SW 1271 (cell line): ENCODE measurements at regions not wholly inside any gene's neighbourhood (a gene's known extent, or its start where the extent isn't known, plus 50 kb on each side); places are given as distances from the start of the nearest gene placed in this dataset.

Experiments used
- DNase-seq, 2 experiments: peaks; one replicate each; lab custom pipeline; 2025; lab: John Stamatoyannopoulos, UW

DNA sequence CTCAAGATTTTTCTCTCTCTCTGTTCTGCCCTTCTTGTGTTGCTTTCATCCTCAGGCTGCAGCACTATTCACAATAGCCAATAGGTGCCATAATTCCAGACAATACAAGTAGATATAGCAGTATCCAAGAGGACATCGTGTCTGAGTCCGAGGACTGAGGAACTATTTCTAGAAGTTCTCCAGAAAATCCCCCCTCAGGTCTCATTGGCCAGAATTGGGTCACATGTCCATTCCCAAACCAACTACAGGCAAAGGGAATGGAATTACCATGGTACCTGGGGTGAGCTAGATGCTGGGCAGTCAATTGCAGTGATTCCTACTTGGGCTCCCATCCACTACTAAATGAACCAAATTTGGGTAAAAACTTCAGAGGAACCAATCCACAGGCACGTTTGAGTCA lies 301.9 kb upstream of the RASGEF1B start:
- DNase-seq: no peak

GRCh38 chr4:81771721-81772120 lies 300.0 kb upstream of the RASGEF1B start:
- DNase-seq: no peak

- DNase-seq: no peak
Observed at GRCh38 chr4:81769244-81769643, 297.5 kb upstream of the RASGEF1B start.

DNA sequence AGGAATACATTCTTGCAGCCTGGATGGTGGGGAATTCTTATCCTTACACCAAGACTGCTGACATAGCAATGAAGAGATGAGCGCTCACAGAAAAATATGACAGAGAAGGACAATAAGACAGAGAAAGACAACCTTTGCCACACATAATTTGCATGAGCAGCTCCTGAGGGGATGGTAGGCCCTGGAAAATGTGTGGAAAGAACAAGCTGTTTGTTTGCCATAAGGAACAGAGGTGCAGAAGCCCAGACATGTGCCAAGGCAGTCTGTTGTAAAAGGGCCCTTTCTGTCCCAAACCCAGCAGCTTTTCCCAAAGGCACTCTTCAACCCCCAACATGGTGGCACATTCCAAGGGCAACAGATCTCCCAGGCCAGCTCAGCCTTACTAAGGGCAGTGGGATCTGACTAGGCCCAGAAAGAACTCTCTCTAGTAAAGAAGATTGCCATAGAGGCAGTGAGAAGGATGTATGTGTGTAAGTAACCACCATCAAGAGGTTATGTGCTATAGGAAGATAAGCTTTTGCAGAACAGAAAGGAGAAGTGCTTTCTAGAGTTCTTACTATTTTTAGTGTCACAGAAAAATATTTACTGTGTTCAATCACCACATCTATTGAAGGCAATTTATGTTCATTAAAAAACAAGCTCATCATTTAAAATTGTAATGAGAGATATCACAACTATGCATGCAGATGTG lies 287.0 kb upstream of the RASGEF1B start:
- no peak for DNase-seq

DNA sequence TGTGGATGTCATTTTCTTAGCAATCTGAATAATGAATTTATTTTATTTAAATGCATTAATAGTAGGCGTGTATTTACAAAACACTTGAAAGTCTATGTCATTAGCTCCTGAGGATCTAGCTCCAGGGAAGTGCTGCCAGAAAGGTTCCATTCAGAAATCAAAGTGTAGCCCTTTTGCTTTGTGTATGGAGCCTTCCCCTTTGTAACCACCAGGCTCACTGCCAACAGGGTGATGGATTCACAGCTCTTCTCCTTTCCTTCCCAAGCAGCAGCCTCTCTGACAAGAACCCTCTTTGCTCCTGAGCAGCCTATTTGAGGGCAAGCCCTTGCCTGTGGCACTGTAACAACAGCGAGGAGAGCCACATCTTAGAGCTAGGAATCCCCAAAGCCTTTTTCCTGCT lies 286.0 kb upstream of the RASGEF1B start:
- no peak for DNase-seq

DNA sequence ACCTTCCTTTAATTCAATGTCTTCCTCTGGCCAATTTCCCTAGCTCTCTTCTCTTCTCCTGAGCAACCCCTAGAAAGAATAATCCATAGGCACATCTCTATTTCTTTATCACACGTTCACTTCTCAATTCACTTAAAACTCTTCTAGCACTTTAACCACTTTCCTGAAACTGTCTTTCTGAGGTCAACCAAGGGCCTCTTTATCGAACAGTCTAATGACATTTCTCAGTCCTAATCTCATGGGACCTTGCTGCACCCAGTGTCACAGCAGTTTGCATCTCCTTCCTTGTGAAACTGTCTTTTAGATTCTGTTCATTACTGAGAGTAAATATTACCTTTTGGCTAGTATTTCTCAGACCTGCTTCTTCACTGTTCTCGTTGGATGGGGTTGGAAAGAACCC lies 285.3 kb upstream of the RASGEF1B start:
- no peak for DNase-seq

DNA sequence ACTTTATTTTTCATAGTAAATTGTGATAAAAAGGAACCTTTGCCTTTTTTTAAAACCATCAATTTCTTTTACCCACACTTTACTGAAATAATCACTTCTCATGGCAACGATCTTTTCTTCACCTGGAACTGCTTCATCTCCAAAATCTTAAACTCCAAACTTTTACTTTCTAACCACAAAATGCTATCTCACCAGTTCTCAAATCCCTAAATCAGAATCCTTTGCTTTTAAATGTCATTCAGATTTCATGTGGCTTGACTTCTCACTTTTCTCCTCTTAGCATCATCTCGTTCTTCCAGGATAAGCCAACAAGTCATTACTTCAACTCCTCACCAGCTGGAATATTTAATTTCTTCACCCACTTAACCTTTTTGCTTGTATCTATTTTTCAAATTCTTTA lies 284.3 kb upstream of the RASGEF1B start:
- no peak for DNase-seq

- no peak for DNase-seq
Observed at GRCh38 chr4:81754169-81754568, 282.5 kb upstream of the RASGEF1B start.

DNA sequence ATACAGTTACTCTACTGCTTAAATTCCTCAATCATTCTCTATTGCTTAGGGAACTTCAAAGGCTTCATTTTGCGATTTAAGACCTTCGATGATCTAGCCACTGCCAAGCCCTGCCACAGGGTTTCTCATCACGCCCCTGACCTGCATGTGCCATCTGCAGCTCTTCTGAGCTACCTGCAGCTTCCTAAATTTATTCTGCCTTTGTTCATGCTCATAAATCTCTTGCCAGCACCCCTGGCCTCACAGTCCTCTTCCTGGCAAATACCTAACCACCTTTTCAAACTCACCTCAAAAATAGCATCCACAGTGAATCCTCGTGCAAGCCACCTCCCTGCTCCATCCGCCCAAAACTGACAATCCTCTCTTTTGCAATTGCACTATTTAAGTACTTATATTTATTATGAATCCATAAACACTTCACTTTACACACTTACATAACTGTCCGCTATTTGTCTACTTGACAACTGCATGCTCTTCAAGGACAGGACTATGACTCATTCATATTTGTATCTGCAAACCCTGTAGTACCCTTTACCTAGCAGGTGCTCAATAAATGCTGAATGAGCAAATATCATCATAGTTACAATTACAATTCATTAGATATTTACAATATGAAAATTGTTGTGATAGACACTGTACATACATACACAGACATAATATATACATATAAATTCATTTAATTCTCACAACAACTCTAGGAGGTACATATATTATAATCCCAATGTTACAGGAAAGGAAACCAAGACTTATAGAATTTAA lies 280.0 kb upstream of the RASGEF1B start:
- DNase-seq: no peak

GRCh38 chr4:81747242-81747930 lies 275.7 kb upstream of the RASGEF1B start:
- no peak for DNase-seq

- no peak for DNase-seq
Observed at GRCh38 chr4:81746773-81747172, 275.1 kb upstream of the RASGEF1B start.

DNA sequence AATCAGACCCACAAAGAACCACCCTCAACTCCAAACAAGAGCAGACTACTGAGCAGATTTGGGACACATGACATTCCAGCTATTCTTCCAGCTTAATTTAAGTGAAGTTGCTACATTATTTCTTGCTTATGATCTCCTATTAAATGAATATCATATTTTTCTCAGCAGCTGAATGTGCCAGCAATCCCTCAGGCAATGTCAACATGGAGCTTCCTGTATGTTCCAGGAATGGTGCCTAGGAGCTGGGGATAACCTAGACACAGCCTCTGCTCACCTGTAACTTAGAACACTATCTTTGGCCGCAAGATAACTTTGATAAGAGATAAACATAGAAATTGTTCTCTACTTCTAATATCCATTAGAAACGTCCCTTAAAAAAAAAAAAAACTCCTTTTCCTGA lies 274.4 kb upstream of the RASGEF1B start:
- DNase-seq: no peak

- DNase-seq: no peak
Observed at GRCh38 chr4:81745050-81745449, 273.3 kb upstream of the RASGEF1B start.

DNA sequence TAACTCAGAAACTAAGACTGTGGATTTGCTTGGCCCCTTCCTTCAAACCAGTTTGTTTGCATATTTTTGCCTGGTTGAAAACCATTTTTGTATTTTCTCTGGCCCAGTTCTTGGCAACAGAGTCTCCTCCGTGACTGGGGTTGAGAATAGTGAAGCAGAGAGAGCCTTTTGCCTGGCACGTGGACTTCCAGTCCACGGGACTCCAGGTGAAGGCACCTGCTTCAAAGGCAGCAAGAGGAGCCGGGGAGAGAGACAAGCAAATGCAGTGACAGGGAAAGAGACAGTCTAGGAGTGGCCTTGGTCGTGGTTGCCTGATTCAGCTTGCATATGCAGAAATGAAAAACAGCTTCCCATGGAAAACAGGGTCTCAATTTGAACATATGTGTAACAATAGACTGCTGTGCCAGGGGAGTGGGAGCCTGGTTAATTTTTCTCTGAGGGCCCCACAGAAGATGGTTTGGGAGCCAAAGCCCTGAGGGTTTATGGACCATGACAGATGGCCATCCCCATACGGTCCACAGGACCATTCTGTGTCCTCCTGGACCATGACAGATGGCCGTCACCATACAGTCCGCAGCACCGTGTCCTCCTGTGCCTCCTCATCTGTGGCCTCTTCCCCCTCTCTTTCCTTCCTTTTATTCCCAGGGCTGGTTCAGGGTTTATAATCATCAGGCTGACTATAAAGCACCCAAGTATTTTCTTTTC lies 272.2 kb upstream of the RASGEF1B start:
- DNase-seq: no peak

- no peak for DNase-seq
Observed at GRCh38 chr4:81740487-81740886, 268.8 kb upstream of the RASGEF1B start.

- DNase-seq: no peak
Observed at GRCh38 chr4:81738891-81739290, 267.2 kb upstream of the RASGEF1B start.

DNA sequence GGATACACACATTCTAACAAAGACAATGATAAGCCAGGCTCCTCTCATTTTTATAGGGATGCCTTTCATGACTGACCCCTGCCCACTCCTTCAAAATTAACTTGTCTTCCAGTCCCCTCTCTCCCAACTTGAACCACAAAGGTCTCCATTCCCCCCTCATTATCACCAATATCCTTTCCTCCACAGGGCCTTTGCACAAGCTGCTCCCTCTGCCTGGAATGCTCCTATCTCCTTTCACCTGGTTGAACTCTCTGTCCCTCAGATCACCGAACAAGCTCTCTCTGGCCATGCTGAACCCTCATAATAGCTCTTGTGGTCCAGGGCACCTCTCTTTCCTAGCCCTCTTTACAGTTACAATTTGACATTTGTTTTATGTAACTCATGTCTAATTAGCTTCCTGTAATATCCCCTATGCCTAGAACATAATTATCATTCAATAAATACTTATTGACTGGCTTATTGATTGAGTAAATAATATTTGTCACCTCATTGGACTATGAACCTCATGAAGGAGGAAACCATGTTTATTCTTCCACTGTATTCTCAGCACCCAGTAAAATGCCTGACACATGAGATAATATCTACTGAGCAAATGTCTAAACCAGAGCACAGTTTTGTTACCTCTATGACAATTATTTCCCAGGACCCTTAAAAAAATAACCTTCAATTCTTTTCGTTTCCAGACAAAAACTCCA lies 266.3 kb upstream of the RASGEF1B start:
- no peak for DNase-seq

DNA sequence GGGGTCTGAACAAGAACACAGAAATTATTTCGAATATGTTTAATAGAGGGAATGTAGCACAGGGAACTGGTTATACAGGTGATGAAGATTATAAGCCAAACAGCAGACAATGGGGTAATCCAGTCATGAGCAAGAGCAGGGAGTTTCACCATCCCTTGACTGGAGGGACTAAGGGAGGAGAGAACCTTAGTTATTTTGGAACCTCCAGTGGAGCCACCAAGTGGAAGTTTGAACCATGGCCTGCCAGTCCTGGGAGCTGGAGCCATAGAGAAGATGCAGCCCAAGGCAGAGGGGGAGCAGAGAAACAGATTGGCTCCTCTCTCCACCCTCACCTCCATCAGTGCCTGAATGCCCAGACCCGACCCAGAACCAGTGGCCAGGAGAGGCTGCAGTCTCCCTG lies 264.6 kb upstream of the RASGEF1B start:
- no peak for DNase-seq

DNA sequence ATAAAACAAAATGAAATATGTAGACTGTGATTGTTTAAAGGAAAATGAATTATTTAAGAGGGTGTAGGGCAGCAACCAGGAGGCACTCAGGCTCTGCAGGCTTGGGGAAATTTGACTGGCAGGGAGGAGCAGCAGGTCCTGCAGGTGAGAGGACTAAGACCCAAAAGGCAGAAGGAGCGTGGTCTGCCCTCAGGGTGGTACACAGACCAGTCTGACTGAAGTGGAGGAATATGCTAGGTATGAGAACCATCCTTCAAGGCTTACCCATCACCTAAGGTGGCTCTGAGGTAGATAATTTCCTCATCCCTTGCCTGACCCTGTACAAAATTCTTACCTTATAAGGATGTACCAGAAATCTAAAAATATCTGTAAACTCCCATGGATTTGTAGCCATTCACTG lies 261.3 kb upstream of the RASGEF1B start:
- DNase-seq: no peak

- DNase-seq: no peak
Observed at GRCh38 chr4:81724925-81725329, 253.2 kb upstream of the RASGEF1B start.

GRCh38 chr4:81723927-81724587 lies 252.3 kb upstream of the RASGEF1B start:
- DNase-seq: no peak
